GM12865 (cell line): ENCODE measurements at regions not wholly inside any gene's neighbourhood (a gene's known extent, or its start where the extent isn't known, plus 50 kb on each side); places are given as distances from the start of the nearest gene placed in this dataset.

ENCODE experiments used
- DNase-seq: peaks from one replicate; pipeline ENCODE4 v3.0.0; 2010; ENCODE audit warnings: low read depth
- H3K4me3 ChIP-seq: 2 replicates; pipeline ENCODE4 v1.5.1; 2011; ENCODE audit warnings: mild to moderate bottlenecking, low read depth, low read length, control low read depth
- TF ChIP-seq, protein P1 (sequence below): IDR thresholded peaks from 2 replicates; pipeline ENCODE4 v1.5.1; 2011; ENCODE audit warnings: low read length, control low read depth, low read depth, inconsistent platforms; ENCODE audit not compliant: insufficient read depth; ENCODE audit errors: missing control alignments

- no peak overlapping the region for H3K4me3 ChIP-seq
- DNase-seq, result no peak
- TF ChIP-seq, protein P1, sequence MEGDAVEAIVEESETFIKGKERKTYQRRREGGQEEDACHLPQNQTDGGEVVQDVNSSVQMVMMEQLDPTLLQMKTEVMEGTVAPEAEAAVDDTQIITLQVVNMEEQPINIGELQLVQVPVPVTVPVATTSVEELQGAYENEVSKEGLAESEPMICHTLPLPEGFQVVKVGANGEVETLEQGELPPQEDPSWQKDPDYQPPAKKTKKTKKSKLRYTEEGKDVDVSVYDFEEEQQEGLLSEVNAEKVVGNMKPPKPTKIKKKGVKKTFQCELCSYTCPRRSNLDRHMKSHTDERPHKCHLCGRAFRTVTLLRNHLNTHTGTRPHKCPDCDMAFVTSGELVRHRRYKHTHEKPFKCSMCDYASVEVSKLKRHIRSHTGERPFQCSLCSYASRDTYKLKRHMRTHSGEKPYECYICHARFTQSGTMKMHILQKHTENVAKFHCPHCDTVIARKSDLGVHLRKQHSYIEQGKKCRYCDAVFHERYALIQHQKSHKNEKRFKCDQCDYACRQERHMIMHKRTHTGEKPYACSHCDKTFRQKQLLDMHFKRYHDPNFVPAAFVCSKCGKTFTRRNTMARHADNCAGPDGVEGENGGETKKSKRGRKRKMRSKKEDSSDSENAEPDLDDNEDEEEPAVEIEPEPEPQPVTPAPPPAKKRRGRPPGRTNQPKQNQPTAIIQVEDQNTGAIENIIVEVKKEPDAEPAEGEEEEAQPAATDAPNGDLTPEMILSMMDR, result no peak
Observed at GRCh38 chr7:86320889-86321288, 322.8 kb upstream of the GRM3 start.

- TF ChIP-seq, protein P1, result no peak
- no peak for DNase-seq
- no peak overlapping the region for H3K4me3 ChIP-seq
Observed at GRCh38 chr7:86320341-86320740, 323.4 kb upstream of the GRM3 start.

- TF ChIP-seq, protein P1, result no peak
- DNase-seq, result no peak
- no peak overlapping the region for H3K4me3 ChIP-seq
Observed at GRCh38 chr7:86313842-86314241, 329.9 kb upstream of the GRM3 start.

DNA sequence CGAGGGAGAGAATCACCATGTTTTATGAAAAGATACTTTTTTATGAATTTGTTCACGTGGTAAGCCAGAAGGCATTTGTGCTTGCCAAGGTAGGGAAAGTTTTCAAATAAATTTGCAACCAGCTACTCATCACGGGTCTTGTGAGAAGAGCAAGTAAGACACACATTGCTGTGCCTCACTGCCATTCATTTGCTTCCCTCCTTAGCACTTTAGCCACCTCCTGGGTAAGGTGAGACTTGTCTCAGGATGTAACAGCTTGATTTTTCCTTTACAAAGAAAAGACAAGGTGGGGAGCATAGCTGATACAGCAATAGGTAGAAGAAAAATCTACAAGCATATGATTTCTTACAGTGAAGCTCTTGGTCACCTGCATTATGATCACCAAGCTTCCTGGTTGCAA, 342.4 kb upstream of the GRM3 start:
- TF ChIP-seq, protein P1, result no peak
- no peak for DNase-seq
- H3K4me3 ChIP-seq, result no peak overlapping the region

DNA sequence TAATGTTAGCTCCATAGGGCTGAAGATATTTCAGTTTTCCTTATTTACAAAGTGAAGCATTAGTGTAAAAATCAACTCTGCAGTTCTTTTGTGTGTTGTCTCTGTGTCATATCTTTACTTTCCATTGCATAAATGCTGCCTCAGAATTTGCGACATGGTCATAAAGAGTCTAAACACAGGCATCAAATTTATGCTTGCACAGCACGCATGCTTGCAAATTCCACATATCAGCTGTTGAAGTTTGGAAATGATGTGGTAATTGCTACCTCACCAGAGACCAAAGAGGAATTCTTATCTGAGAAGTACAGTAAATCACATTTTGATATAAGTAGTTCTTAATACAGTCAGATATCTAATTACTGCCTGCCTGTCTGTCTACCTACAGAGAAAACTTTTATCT, 348.2 kb upstream of the GRM3 start:
- TF ChIP-seq, protein P1, result no peak
- no peak for DNase-seq
- no peak overlapping the region for H3K4me3 ChIP-seq

GRCh38 chr7:86282014-86282682, 361.6 kb upstream of the GRM3 start:
- TF ChIP-seq, protein P1, result no peak
- no peak for DNase-seq
- H3K4me3 ChIP-seq, result no peak overlapping the region

GRCh38 chr7:86280150-86280549, 363.6 kb upstream of the GRM3 start:
- TF ChIP-seq, protein P1, result no peak
- H3K4me3 ChIP-seq, result no peak overlapping the region
- no peak for DNase-seq
